Esophagus muscularis mucosa (tissue), 3 donors: ENCODE measurements at regions not wholly inside any gene's neighbourhood (a gene's known extent, or its start where the extent isn't known, plus 50 kb on each side); places are given as distances from the start of the nearest gene placed in this dataset.

Experiments used
- CTCF ChIP-seq, 3 experiments: fragments of 200-600 bp in 2 of 3; fragments of 450-650 bp in 1 of 3; sonication (generic) in 2 of 3; IDR thresholded peaks; one replicate each; pipeline ENCODE4 v1.5.1; 2017 to 2019; ENCODE audit warnings: antibody characterized with exemption in 3 of 3, mild to moderate bottlenecking in 2 of 3, moderate library complexity in 1 of 3
- POLR2A ChIP-seq: fragments of 450-650 bp; IDR thresholded peaks from one replicate; pipeline ENCODE4 v1.6.1; 2017; ENCODE audit warnings: antibody characterized with exemption, moderate library complexity, mild to moderate bottlenecking, low read depth
- POLR2AphosphoS5 ChIP-seq, 2 donors: sonication (generic); formaldehyde crosslinking; IDR thresholded peaks; one replicate each; pipeline ENCODE4 v1.6.1; 2017; ENCODE audit warnings: antibody characterized with exemption in 2 of 2

GRCh38 chr17:79183043-79183292 lies 108.3 kb downstream of the ENGASE start:
- TF ChIP-seq CTCF (IDR thresholded peaks at IDR 0.05) (no peak), POLR2AphosphoS5 (IDR thresholded peaks at IDR 0.05) (no peak), POLR2A (no peak)
